MCF 10A (cell line): ENCODE measurements at regions not wholly inside any gene's neighbourhood (a gene's known extent, or its start where the extent isn't known, plus 50 kb on each side); places are given as distances from the start of the nearest gene placed in this dataset.

Source experiments
- BruUV-seq: library from RNA; stranded (reverse); fragments of 400-500 nt; replicated peaks from 2 replicates; lab custom pipeline; 2021; lab: Mats Ljungman, UMichigan
- CTCF ChIA-PET: fragments of 300-600 bp; sonication (Branson Sonifier 250); formaldehyde crosslinking; extraction: SDS; loops from one replicate; lab custom pipeline; 2021; ENCODE audit warnings: antibody characterized with exemption, inconsistent platforms; lab: Yijun Ruan, JAX
- POLR2A ChIA-PET: fragments of 300-600, 350-650 bp; sonication (Branson Sonifier 250); formaldehyde crosslinking; extraction: SDS; loops from one replicate; lab custom pipeline; 2020; ENCODE audit warnings: antibody characterized with exemption, inconsistent platforms; lab: Yijun Ruan, JAX
- DNase-seq: peaks from one replicate; pipeline ENCODE4 v3.0.0-alpha.2; 2018; ENCODE audit not compliant: unreplicated experiment
- H3K27ac Mint-ChIP-seq: one replicate; pipeline ENCODE4 v1.8.0; 2022; ENCODE audit warnings: mild to moderate bottlenecking, low read depth, mixed read lengths; ENCODE audit not compliant: unreplicated experiment
- H3K27me3 Mint-ChIP-seq: one replicate; pipeline ENCODE4 v1.8.0; 2022; ENCODE audit warnings: mixed read lengths; ENCODE audit not compliant: insufficient read depth, unreplicated experiment
- H3K36me3 Mint-ChIP-seq: one replicate; pipeline ENCODE4 v1.8.0; 2022; ENCODE audit warnings: mild to moderate bottlenecking, moderate library complexity, mixed read lengths; ENCODE audit not compliant: insufficient read depth, unreplicated experiment
- H3K4me1 Mint-ChIP-seq: one replicate; pipeline ENCODE4 v1.8.0; 2022; ENCODE audit warnings: mixed read lengths; ENCODE audit not compliant: insufficient read depth, unreplicated experiment
- H3K4me3 Mint-ChIP-seq: one replicate; pipeline ENCODE4 v1.8.0; 2022; ENCODE audit warnings: mild to moderate bottlenecking, moderate library complexity, mixed read lengths; ENCODE audit not compliant: unreplicated experiment
- H3K9me3 Mint-ChIP-seq: one replicate; pipeline ENCODE4 v1.8.0; 2022; ENCODE audit warnings: mixed read lengths; ENCODE audit not compliant: unreplicated experiment
- intact Hi-C: fragments of 100-400 bp; cut with micrococcal nuclease; formaldehyde crosslinking; loops from 2 replicates; pipeline ENCODE4 v1.14.1; 2022
- TF ChIP-seq, protein P1 (sequence below): fragments of 200-600 bp; IDR thresholded peaks from one replicate; pipeline ENCODE4 v1.8.0; 2022; ENCODE audit warnings: antibody characterized with exemption, mild to moderate bottlenecking; ENCODE audit not compliant: unreplicated experiment

DNA sequence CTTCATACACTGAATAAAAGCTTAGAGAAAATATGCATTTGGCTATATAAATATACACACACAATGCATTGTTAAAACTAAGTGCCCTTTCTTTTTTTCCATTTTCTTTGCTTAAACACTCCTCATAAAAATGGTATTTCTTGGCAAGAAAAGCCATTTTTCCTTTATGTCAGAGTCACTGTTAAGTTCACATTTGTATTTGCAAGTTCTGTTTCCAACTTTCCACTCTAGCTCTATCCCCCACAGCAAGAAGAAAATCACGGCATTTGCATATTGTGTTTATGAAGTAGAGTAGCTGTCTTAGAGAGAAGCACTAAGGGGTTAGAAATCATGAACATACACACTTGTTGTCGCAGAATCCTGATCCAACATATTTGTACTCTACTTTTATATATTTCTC, 662.1 kb upstream of the MEF2C start:
- BruUV-seq = no TSS peak
- CTCF ChIA-PET = no interaction called here
- POLR2A ChIA-PET = no interaction called here
- TF ChIP-seq, protein P1, sequence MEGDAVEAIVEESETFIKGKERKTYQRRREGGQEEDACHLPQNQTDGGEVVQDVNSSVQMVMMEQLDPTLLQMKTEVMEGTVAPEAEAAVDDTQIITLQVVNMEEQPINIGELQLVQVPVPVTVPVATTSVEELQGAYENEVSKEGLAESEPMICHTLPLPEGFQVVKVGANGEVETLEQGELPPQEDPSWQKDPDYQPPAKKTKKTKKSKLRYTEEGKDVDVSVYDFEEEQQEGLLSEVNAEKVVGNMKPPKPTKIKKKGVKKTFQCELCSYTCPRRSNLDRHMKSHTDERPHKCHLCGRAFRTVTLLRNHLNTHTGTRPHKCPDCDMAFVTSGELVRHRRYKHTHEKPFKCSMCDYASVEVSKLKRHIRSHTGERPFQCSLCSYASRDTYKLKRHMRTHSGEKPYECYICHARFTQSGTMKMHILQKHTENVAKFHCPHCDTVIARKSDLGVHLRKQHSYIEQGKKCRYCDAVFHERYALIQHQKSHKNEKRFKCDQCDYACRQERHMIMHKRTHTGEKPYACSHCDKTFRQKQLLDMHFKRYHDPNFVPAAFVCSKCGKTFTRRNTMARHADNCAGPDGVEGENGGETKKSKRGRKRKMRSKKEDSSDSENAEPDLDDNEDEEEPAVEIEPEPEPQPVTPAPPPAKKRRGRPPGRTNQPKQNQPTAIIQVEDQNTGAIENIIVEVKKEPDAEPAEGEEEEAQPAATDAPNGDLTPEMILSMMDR = no peak
- no peaks in the 10 kb centered on the region for H3K27me3 Mint-ChIP-seq
- H3K27ac Mint-ChIP-seq = no peak overlapping the region
- H3K4me3 Mint-ChIP-seq = no peak overlapping the region
- no peaks in the 10 kb centered on the region for H3K9me3 Mint-ChIP-seq
- no peaks in the 10 kb centered on the region for H3K36me3 Mint-ChIP-seq
- no peaks in the 10 kb centered on the region for H3K4me1 Mint-ChIP-seq
- intact Hi-C loops = no loop called here
- DNase-seq = no peak

DNA sequence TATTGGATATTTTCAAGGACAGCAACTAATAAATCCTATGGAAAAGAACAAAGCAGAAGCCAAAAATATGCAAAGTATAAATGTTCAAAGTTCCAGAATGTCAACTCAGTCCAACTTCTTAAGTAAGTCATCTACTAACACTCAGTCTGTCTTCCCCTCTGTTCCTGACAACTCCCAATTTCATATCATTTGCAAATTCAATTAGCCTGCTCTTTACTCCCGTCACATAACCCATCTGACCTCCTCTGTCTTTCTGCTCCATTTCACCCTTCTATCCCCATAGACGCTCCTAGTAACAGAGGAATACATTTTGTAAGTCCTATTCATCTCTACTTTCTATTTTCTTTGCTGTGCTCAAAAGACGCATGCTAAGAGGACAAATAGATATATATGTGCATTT, 659.8 kb upstream of the MEF2C start:
- H3K27me3 Mint-ChIP-seq = no peaks in the 10 kb centered on the region
- no peaks in the 10 kb centered on the region for H3K9me3 Mint-ChIP-seq
- no TSS peak for BruUV-seq
- DNase-seq = no peak
- H3K27ac Mint-ChIP-seq = no peak overlapping the region
- H3K4me1 Mint-ChIP-seq = no peaks in the 10 kb centered on the region
- ChIA-PET CTCF (no interaction called here), POLR2A (no interaction called here)
- intact Hi-C loops = no loop called here
- H3K36me3 Mint-ChIP-seq = no peaks in the 10 kb centered on the region
- TF ChIP-seq, protein P1 = no peak
- H3K4me3 Mint-ChIP-seq = no peak overlapping the region

DNA sequence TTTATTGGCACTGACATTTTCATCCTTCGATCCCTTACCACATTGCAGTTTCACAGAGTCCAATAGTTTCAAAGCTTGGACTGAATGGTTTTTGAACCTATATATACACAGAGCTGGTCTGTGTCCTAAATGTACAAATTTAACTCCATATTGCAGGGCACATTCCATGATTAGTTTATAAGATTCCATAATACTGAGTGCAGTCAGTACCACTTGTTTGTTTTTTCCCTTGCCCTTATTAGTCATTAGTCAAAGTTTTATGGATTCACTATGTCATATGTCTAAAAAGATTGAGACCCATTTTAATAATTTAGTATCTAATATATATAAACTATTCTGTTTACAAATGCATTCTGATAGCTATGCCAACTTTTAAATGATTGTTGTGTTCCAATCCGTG, 654.8 kb upstream of the MEF2C start:
- TF ChIP-seq, protein P1 = no peak
- H3K4me3 Mint-ChIP-seq = no peak overlapping the region
- no TSS peak for BruUV-seq
- no peaks in the 10 kb centered on the region for H3K9me3 Mint-ChIP-seq
- intact Hi-C loops = no loop called here
- POLR2A ChIA-PET = no interaction called here
- H3K4me1 Mint-ChIP-seq = no peaks in the 10 kb centered on the region
- H3K27me3 Mint-ChIP-seq = no peaks in the 10 kb centered on the region
- CTCF ChIA-PET = interaction anchor here (0.8 kb wide), 1 partner anchor 18 kb away, joined by 3 read pairs; no protein-coding TSS in a partner anchor
- H3K27ac Mint-ChIP-seq = no peak overlapping the region
- H3K36me3 Mint-ChIP-seq = no peaks in the 10 kb centered on the region
- no peak for DNase-seq

DNA sequence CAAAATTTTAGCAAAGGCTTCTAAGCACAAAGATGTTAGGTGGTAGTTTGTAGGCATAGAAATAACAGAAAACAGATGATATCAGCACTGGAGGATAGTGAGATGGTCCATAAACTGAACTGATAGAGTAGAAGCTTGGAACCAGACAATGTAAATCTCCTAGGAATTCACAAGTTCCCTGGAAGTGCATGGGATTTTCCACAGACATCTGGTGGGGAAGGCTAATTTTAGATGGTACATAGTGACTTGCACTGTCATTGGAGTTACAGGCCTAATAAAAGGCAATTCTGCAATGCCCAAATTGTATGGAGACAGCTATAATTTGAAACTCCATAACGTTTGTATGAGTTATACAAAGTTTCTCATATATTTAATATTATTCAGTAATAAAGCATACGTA, 653.0 kb upstream of the MEF2C start:
- Mint-ChIP-seq H3K36me3 (no peaks in the 10 kb centered on the region), H3K9me3 (no peaks in the 10 kb centered on the region), H3K4me1 (no peaks in the 10 kb centered on the region), H3K4me3 (no peak overlapping the region), H3K27ac (no peak overlapping the region), H3K27me3 (no peaks in the 10 kb centered on the region)
- DNase-seq = no peak
- TF ChIP-seq, protein P1 = no peak
- intact Hi-C loops = no loop called here
- ChIA-PET CTCF (no interaction called here), POLR2A (no interaction called here)
- no TSS peak for BruUV-seq
